MCF 10A (cell line): ENCODE measurements at regions not wholly inside any gene's neighbourhood (a gene's known extent, or its start where the extent isn't known, plus 50 kb on each side); places are given as distances from the start of the nearest gene placed in this dataset.

Source experiments
- BruUV-seq: library from RNA; stranded (reverse); fragments of 400-500 nt; replicated peaks from 2 replicates; lab custom pipeline; 2021; lab: Mats Ljungman, UMichigan
- CTCF ChIA-PET: fragments of 300-600 bp; sonication (Branson Sonifier 250); formaldehyde crosslinking; extraction: SDS; loops from one replicate; lab custom pipeline; 2021; ENCODE audit warnings: antibody characterized with exemption, inconsistent platforms; lab: Yijun Ruan, JAX
- POLR2A ChIA-PET: fragments of 300-600, 350-650 bp; sonication (Branson Sonifier 250); formaldehyde crosslinking; extraction: SDS; loops from one replicate; lab custom pipeline; 2020; ENCODE audit warnings: antibody characterized with exemption, inconsistent platforms; lab: Yijun Ruan, JAX
- DNase-seq: peaks from one replicate; pipeline ENCODE4 v3.0.0-alpha.2; 2018; ENCODE audit not compliant: unreplicated experiment
- H3K27ac Mint-ChIP-seq: one replicate; pipeline ENCODE4 v1.8.0; 2022; ENCODE audit warnings: mild to moderate bottlenecking, low read depth, mixed read lengths; ENCODE audit not compliant: unreplicated experiment
- H3K27me3 Mint-ChIP-seq: one replicate; pipeline ENCODE4 v1.8.0; 2022; ENCODE audit warnings: mixed read lengths; ENCODE audit not compliant: insufficient read depth, unreplicated experiment
- H3K36me3 Mint-ChIP-seq: one replicate; pipeline ENCODE4 v1.8.0; 2022; ENCODE audit warnings: mild to moderate bottlenecking, moderate library complexity, mixed read lengths; ENCODE audit not compliant: insufficient read depth, unreplicated experiment
- H3K4me1 Mint-ChIP-seq: one replicate; pipeline ENCODE4 v1.8.0; 2022; ENCODE audit warnings: mixed read lengths; ENCODE audit not compliant: insufficient read depth, unreplicated experiment
- H3K4me3 Mint-ChIP-seq: one replicate; pipeline ENCODE4 v1.8.0; 2022; ENCODE audit warnings: mild to moderate bottlenecking, moderate library complexity, mixed read lengths; ENCODE audit not compliant: unreplicated experiment
- H3K9me3 Mint-ChIP-seq: one replicate; pipeline ENCODE4 v1.8.0; 2022; ENCODE audit warnings: mixed read lengths; ENCODE audit not compliant: unreplicated experiment
- CTCF ChIP-seq: fragments of 200-600 bp; IDR thresholded peaks from one replicate; pipeline ENCODE4 v1.8.0; 2022; ENCODE audit warnings: antibody characterized with exemption, mild to moderate bottlenecking; ENCODE audit not compliant: unreplicated experiment
- intact Hi-C: fragments of 100-400 bp; cut with micrococcal nuclease; formaldehyde crosslinking; loops from 2 replicates; pipeline ENCODE4 v1.14.1; 2022

- no TSS peak for BruUV-seq
- Mint-ChIP-seq H3K27me3 (peaks cover 50% of the 10 kb centered on the region), H3K4me3 (no peak overlapping the region), H3K27ac (no peak overlapping the region), H3K9me3 (no peaks in the 10 kb centered on the region), H3K36me3 (no peaks in the 10 kb centered on the region), H3K4me1 (no peaks in the 10 kb centered on the region)
- intact Hi-C loops, result no loop called here
- no peak for TF ChIP-seq CTCF
- CTCF ChIA-PET, result no interaction called here
- POLR2A ChIA-PET, result no interaction called here
- no peak for DNase-seq
Measured at GRCh38 chr6:94394822-94395221, 975.5 kb upstream of the EPHA7 start.

DNA sequence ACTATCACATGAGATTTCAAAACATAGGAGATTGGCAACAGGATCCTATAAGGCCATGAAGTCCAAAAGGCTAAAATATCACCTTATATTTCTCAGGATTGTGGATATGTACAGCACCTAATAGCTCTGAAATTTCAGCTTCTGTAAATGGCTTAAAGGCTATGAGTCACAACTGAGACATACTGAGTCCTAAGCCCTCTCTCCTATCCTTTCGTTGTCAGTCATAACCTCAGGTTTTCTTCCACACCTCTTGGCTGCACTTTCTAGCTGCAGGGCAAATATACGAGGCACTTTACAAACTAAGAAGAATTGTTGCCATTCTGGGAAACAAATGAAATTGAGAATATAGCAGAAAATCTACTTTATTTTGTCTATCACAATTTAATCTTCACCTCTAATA, 969.9 kb upstream of the EPHA7 start:
- TF ChIP-seq CTCF, result no peak
- Mint-ChIP-seq H3K9me3 (no peaks in the 10 kb centered on the region), H3K4me1 (no peaks in the 10 kb centered on the region), H3K27ac (no peak overlapping the region), H3K4me3 (no peak overlapping the region), H3K36me3 (no peaks in the 10 kb centered on the region), H3K27me3 (peaks cover 30% of the 10 kb centered on the region)
- CTCF ChIA-PET, result interaction anchor here (0.5 to 0.6 kb wide), 2 partner anchors 41 to 1639 kb away, joined by 3 read pairs; no protein-coding TSS in a partner anchor
- BruUV-seq, result no TSS peak
- intact Hi-C loops, result no loop called here
- peak; percentile 6 for DNase-seq
- POLR2A ChIA-PET, result interaction anchor here (0.6 kb wide), 1 partner anchor 613 kb away, joined by 3 read pairs; no protein-coding TSS in a partner anchor

DNA sequence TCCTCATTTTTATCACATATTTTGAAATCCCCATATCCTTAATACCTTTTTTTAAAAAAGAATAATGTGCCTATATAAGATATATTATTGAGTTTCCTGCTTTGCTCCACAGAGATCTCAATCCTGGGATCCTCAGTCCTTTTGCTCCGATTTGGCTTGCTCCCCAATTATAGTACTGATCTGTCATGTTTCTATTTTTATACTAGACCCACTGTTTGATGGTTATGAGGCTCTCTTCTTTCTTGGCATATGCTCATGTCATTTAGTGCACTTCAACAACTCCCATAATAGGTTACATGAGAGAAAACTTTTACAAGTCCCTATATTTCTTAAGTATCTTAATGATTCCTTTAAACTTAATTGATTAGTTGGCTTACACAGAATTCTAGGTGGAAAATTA, 958.5 kb upstream of the EPHA7 start:
- no peak for DNase-seq
- ChIA-PET POLR2A (no interaction called here), CTCF (no interaction called here)
- Mint-ChIP-seq H3K27me3 (peaks cover 70% of the 10 kb centered on the region), H3K4me3 (no peak overlapping the region), H3K27ac (no peak overlapping the region), H3K9me3 (no peaks in the 10 kb centered on the region), H3K36me3 (no peaks in the 10 kb centered on the region), H3K4me1 (no peaks in the 10 kb centered on the region)
- intact Hi-C loops, result no loop called here
- TF ChIP-seq CTCF, result no peak
- no TSS peak for BruUV-seq

- TF ChIP-seq CTCF, result no peak
- BruUV-seq, result no TSS peak
- no peaks in the 10 kb centered on the region for H3K4me1 Mint-ChIP-seq
- intact Hi-C loops, result no loop called here
- H3K36me3 Mint-ChIP-seq, result no peaks in the 10 kb centered on the region
- POLR2A ChIA-PET, result no interaction called here
- no peak for DNase-seq
- no peaks in the 10 kb centered on the region for H3K9me3 Mint-ChIP-seq
- CTCF ChIA-PET, result no interaction called here
- H3K4me3 Mint-ChIP-seq, result no peak overlapping the region
- H3K27me3 Mint-ChIP-seq, result peaks cover 78% of the 10 kb centered on the region
- H3K27ac Mint-ChIP-seq, result no peak overlapping the region
Measured at GRCh38 chr6:94376876-94377275, 957.5 kb upstream of the EPHA7 start.
